Parathyroid adenoma (tissue), 2 donors: ENCODE measurements at regions not wholly inside any gene's neighbourhood (a gene's known extent, or its start where the extent isn't known, plus 50 kb on each side); places are given as distances from the start of the nearest gene placed in this dataset.
A peak's percentile ranks its signal among the peaks of the same experiment; 100 is the strongest.

ENCODE experiments used
- H2AFZ ChIP-seq: fragments of 300-600 bp; sonication (generic); one replicate; pipeline ENCODE4 v1.7.0; 2017; ENCODE audit warnings: antibody characterized with exemption, mild to moderate bottlenecking
- H3K27ac ChIP-seq: fragments of 300-600 bp; sonication (generic); one replicate; pipeline ENCODE4 v1.7.0; 2017
- H3K27me3 ChIP-seq: fragments of 300-600 bp; sonication (generic); one replicate; pipeline ENCODE4 v1.7.0; 2017; ENCODE audit warnings: low read length; ENCODE audit not compliant: control insufficient read depth, insufficient read depth
- H3K36me3 ChIP-seq: fragments of 300-600 bp; sonication (generic); one replicate; pipeline ENCODE4 v1.7.0; 2017; ENCODE audit warnings: low read length; ENCODE audit not compliant: control insufficient read depth, insufficient read depth
- H3K4me1 ChIP-seq: fragments of 300-600 bp; sonication (generic); one replicate; pipeline ENCODE4 v1.7.0; 2017; ENCODE audit warnings: control low read depth
- H3K4me2 ChIP-seq: fragments of 300-600 bp; sonication (generic); one replicate; pipeline ENCODE4 v1.7.0; 2017; ENCODE audit warnings: low read length
- H3K4me3 ChIP-seq: fragments of 300-600 bp; sonication (generic); one replicate; pipeline ENCODE4 v1.7.0; 2017; ENCODE audit warnings: low read depth, low read length
- H3K79me2 ChIP-seq: fragments of 300-600 bp; sonication (generic); one replicate; pipeline ENCODE4 v1.7.0; 2017; ENCODE audit warnings: control low read depth
- H3K9ac ChIP-seq: fragments of 300-600 bp; sonication (generic); one replicate; pipeline ENCODE4 v1.7.0; 2017; ENCODE audit warnings: mild to moderate bottlenecking
- H3K9me3 ChIP-seq: fragments of 300-600 bp; sonication (generic); one replicate; pipeline ENCODE4 v1.7.0; 2017; ENCODE audit warnings: low read length; ENCODE audit not compliant: control insufficient read depth
- TF ChIP-seq, protein P1 (sequence below): fragments of 300-600 bp; sonication (generic); IDR thresholded peaks from one replicate; pipeline ENCODE4 v1.7.0; 2017; ENCODE audit warnings: antibody characterized with exemption, mild to moderate bottlenecking
- donor health status: primary hyperparathyroidism.

DNA sequence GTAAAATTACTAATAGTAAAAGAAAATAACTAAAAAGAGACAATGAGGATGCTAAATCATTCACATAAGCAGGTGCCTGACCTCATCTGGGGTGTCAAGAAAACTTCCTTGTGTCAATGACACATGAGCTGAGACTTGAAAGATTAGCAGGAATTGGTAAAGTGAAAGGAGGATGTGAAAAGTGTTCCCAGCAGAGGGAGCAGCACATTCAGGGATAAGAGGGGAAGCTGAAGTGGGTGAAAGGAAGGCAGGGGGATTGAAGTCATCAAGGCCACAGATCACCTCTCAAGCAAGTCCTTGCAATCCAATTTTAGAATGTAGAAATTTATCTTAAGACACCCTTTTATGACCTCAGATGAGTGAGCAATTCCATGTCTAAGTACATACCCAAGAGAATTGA lies 60.2 kb upstream of the ACP3 start:
- H3K9ac ChIP-seq = no peak overlapping the region
- H3K27ac ChIP-seq = no peak overlapping the region
- H3K9me3 ChIP-seq = no peaks in the 10 kb centered on the region
- H3K27me3 ChIP-seq = no peaks in the 10 kb centered on the region
- H2AFZ ChIP-seq = no peak overlapping the region
- H3K79me2 ChIP-seq = no peaks in the 10 kb centered on the region
- no peak overlapping the region for H3K4me2 ChIP-seq
- TF ChIP-seq, protein P1, sequence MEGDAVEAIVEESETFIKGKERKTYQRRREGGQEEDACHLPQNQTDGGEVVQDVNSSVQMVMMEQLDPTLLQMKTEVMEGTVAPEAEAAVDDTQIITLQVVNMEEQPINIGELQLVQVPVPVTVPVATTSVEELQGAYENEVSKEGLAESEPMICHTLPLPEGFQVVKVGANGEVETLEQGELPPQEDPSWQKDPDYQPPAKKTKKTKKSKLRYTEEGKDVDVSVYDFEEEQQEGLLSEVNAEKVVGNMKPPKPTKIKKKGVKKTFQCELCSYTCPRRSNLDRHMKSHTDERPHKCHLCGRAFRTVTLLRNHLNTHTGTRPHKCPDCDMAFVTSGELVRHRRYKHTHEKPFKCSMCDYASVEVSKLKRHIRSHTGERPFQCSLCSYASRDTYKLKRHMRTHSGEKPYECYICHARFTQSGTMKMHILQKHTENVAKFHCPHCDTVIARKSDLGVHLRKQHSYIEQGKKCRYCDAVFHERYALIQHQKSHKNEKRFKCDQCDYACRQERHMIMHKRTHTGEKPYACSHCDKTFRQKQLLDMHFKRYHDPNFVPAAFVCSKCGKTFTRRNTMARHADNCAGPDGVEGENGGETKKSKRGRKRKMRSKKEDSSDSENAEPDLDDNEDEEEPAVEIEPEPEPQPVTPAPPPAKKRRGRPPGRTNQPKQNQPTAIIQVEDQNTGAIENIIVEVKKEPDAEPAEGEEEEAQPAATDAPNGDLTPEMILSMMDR = peak; percentile 45
- no peaks in the 10 kb centered on the region for H3K36me3 ChIP-seq
- H3K4me3 ChIP-seq = no peak overlapping the region
- no peaks in the 10 kb centered on the region for H3K4me1 ChIP-seq

DNA sequence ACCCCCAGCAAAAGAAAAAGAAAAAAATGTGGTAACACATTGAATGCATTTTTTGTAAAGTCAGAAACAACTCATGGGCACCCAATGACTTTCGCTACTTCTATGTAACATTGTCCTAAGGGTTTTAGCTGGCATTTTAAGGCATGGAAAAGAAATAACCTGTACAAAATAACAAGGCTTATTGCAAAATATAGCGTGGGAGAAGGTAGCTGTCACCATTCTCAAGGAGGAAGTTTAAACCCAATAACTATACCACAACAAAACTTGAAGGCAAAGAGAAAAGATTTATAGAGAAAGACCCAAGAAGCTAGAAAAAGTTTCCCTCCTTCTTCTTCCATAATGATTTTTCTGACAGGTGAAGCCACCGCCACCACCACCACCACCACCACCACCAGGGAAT lies 55.7 kb upstream of the ACP3 start:
- H3K79me2 ChIP-seq = no peaks in the 10 kb centered on the region
- no peak overlapping the region for H3K27ac ChIP-seq
- no peaks in the 10 kb centered on the region for H3K4me1 ChIP-seq
- no peak overlapping the region for H3K4me2 ChIP-seq
- TF ChIP-seq, protein P1 = no peak
- H3K4me3 ChIP-seq = no peak overlapping the region
- H3K36me3 ChIP-seq = no peaks in the 10 kb centered on the region
- H3K9me3 ChIP-seq = no peaks in the 10 kb centered on the region
- H2AFZ ChIP-seq = no peak overlapping the region
- no peaks in the 10 kb centered on the region for H3K27me3 ChIP-seq
- H3K9ac ChIP-seq = no peak overlapping the region

DNA sequence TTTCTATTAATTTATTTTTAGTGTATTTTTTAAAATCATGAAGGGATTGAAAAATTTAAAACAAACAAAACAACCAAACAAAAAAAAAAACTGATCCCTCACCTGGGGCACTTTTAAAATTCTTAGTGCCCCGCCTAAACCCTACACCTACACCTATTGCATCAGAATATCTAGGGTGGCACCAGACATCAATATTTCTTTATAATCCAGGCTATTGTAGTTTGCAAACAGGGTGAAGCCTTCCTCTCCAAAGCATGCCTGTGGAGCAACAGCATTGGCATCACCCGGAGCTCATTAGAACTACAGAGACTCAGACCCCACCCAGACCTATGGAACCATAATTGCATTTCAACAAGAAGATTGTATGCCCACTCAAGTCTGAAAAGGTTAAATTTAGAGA lies 54.9 kb upstream of the ACP3 start:
- Histone ChIP-seq H3K36me3 (no peaks in the 10 kb centered on the region), H3K4me2 (no peak overlapping the region), H3K4me1 (no peaks in the 10 kb centered on the region), H3K27ac (no peak overlapping the region), H3K79me2 (no peaks in the 10 kb centered on the region), H2AFZ (no peak overlapping the region), H3K9me3 (no peaks in the 10 kb centered on the region), H3K4me3 (no peak overlapping the region), H3K27me3 (no peaks in the 10 kb centered on the region), H3K9ac (no peak overlapping the region)
- TF ChIP-seq, protein P1 = no peak

DNA sequence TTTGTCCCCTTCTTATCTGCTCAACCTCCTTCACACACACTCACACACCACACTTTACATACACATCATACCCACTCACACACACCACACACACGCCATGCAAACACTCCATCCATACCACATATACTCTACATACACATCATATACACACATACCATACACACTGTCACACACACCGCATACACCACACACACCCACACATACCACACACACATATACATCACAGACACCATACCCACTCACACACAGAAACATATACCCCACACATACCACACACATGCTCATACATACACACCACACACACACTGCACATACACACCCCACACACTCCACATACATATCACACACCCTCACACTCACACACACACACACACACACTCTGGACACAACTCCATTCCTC lies 54.3 kb upstream of the ACP3 start:
- H3K9ac ChIP-seq = no peak overlapping the region
- H3K27ac ChIP-seq = no peak overlapping the region
- no peak overlapping the region for H2AFZ ChIP-seq
- H3K4me3 ChIP-seq = no peak overlapping the region
- no peak overlapping the region for H3K4me2 ChIP-seq
- no peaks in the 10 kb centered on the region for H3K4me1 ChIP-seq
- TF ChIP-seq, protein P1 = no peak
- H3K27me3 ChIP-seq = no peaks in the 10 kb centered on the region
- no peaks in the 10 kb centered on the region for H3K9me3 ChIP-seq
- H3K36me3 ChIP-seq = no peaks in the 10 kb centered on the region
- no peaks in the 10 kb centered on the region for H3K79me2 ChIP-seq

DNA sequence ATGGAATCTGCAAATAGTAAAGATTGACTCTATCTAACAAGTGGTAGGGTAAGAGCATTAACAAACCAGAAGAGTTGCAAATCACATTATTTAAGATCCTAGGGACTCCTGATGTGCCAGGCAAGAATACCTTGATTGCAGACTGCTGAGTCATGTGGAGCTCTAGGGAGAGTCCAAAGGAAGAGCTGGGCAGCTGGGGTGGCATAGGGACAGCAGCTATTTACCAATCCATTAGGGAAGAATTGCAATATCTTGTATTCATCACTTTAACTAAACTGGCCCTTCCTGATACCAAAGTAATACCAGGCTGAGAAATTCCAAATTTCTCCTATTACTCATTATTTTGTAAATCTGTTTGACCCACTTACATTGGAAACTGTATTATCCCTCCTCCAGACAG lies 52.2 kb upstream of the ACP3 start:
- Histone ChIP-seq H2AFZ (no peak overlapping the region), H3K4me1 (no peaks in the 10 kb centered on the region), H3K27ac (no peak overlapping the region), H3K9ac (no peak overlapping the region), H3K36me3 (no peaks in the 10 kb centered on the region), H3K4me2 (no peak overlapping the region), H3K4me3 (no peak overlapping the region), H3K9me3 (no peaks in the 10 kb centered on the region), H3K27me3 (no peaks in the 10 kb centered on the region), H3K79me2 (no peaks in the 10 kb centered on the region)
- TF ChIP-seq, protein P1 = no peak
